HCT116 (cell line): ENCODE measurements at regions not wholly inside any gene's neighbourhood (a gene's known extent, or its start where the extent isn't known, plus 50 kb on each side); places are given as distances from the start of the nearest gene placed in this dataset.

Experiments
- ATAC-seq: fragments of 200-7000 bp; cut with Tn5 transposase; 2 replicates; pipeline ENCODE4 v1.9.1; 2020; ENCODE audit warnings: mild to moderate bottlenecking, moderate library complexity
- BruUV-seq: library from RNA; stranded (reverse); fragments of 400-500 nt; replicated peaks from 2 replicates; lab custom pipeline; 2021; lab: Mats Ljungman, UMichigan
- CTCF ChIA-PET: fragments of 300-600 bp; sonication (Branson Sonifier 250); formaldehyde crosslinking; loops from one replicate; lab custom pipeline; 2021; ENCODE audit warnings: antibody characterized with exemption; lab: Charles Lee
- POLR2A ChIA-PET: fragments of 300-600, 350-600 bp; sonication (Branson Sonifier 250); formaldehyde crosslinking; loops from one replicate; lab custom pipeline; 2021; ENCODE audit warnings: antibody characterized with exemption; lab: Charles Lee
- RAD21 ChIA-PET, 2 experiments: fragments of 300-600 bp; sonication (Branson Sonifier 250); formaldehyde crosslinking; loops; one replicate each; lab custom pipeline; 2023; ENCODE audit warnings: low total read pairs in 2 of 2; ENCODE audit not compliant: uncharacterized antibody in 2 of 2, unreplicated experiment in 2 of 2, low non-redundant PET in 1 of 2; lab: Charles Lee
- DNase-seq: peaks from one replicate; pipeline ENCODE4 v3.0.0-alpha.2; 2010; ENCODE audit warnings: low read depth, low spot score
- H2AFZ ChIP-seq: fragments of 200-600 bp; shearing (Covaris generic), sonication (generic); 2 replicates; pipeline ENCODE4 v1.6.1; 2017; ENCODE audit warnings: low read depth, mixed run types, mixed read lengths, antibody characterized with exemption, low read length; ENCODE audit not compliant: poor library complexity, severe bottlenecking
- H3K27ac ChIP-seq: 2 replicates; pipeline ENCODE4 v1.5.1; 2012; ENCODE audit warnings: low read depth, low read length
- H3K27me3 ChIP-seq: fragments of 200-600 bp; sonication (generic); 2 replicates; pipeline ENCODE4 v1.6.1; 2016; ENCODE audit warnings: mixed run types, low read length, mixed read lengths; ENCODE audit not compliant: insufficient read depth
- H3K36me3 ChIP-seq, 2 experiments: fragments of 200-500 bp in 1 of 2; fragments of 200-600 bp in 1 of 2; sonication (Bioruptor generic) in 1 of 2; sonication (generic) in 1 of 2; 2 replicates each; pipeline versions ENCODE4 v1.5.1 to v1.6.1; 2014 to 2016; ENCODE audit warnings: low read length in 2 of 2, inconsistent platforms in 1 of 2, mixed read lengths in 1 of 2, mixed run types in 1 of 2; ENCODE audit not compliant: insufficient read depth in 2 of 2, control insufficient read depth in 1 of 2
- H3K4me1 ChIP-seq, 2 experiments: fragments of 200-600 bp in 1 of 2; sonication (generic) in 1 of 2; 2 replicates each; pipeline versions ENCODE4 v1.5.1 to v1.6.1; 2012 to 2017; ENCODE audit warnings: low read length in 2 of 2, inconsistent platforms in 1 of 2, mild to moderate bottlenecking in 1 of 2, mixed read lengths in 1 of 2, mixed run types in 1 of 2, moderate library complexity in 1 of 2; ENCODE audit not compliant: insufficient read depth in 2 of 2, control insufficient read depth in 1 of 2
- H3K4me2 ChIP-seq: fragments of 200-600 bp; sonication (generic); 2 replicates; pipeline ENCODE4 v1.6.1; 2017; ENCODE audit warnings: mixed run types, low read length, mixed read lengths
- H3K4me3 ChIP-seq, 2 experiments: fragments of 200-600 bp in 1 of 2; sonication (generic) in 1 of 2; replicated peaks in 1 of 2; 2 replicates each; pipeline ENCODE4 v1.5.1; 2011 to 2016; ENCODE audit warnings: low read length in 2 of 2, control low read depth in 1 of 2, low read depth in 1 of 2, mild to moderate bottlenecking in 1 of 2, mixed read lengths in 1 of 2, mixed run types in 1 of 2
- H3K79me2 ChIP-seq: fragments of 200-600 bp; sonication (generic); 2 replicates; pipeline ENCODE4 v1.6.1; 2017; ENCODE audit warnings: mild to moderate bottlenecking, mixed run types, low read length, moderate library complexity, mixed read lengths; ENCODE audit not compliant: insufficient read depth
- H3K9ac ChIP-seq: fragments of 200-600 bp; sonication (generic); 2 replicates; pipeline ENCODE4 v1.6.1; 2016; ENCODE audit warnings: low read length, mixed read lengths
- H3K9me2 ChIP-seq: fragments of 200-600 bp; sonication (generic), shearing (Covaris generic); 2 replicates; pipeline ENCODE4 v1.6.1; 2017; ENCODE audit warnings: mixed run types, mild to moderate bottlenecking, moderate library complexity; ENCODE audit not compliant: insufficient read depth
- H3K9me3 ChIP-seq, 2 experiments: fragments of 200-500 bp in 1 of 2; fragments of 200-600 bp in 1 of 2; sonication (Bioruptor generic) in 1 of 2; sonication (generic) in 1 of 2; 2 replicates each; pipeline ENCODE4 v1.6.1; 2014 to 2017; ENCODE audit warnings: low read length in 2 of 2, mixed read lengths in 2 of 2, inconsistent platforms in 1 of 2, low read depth in 1 of 2, mild to moderate bottlenecking in 1 of 2, mixed run types in 1 of 2, moderate library complexity in 1 of 2; ENCODE audit not compliant: control insufficient read depth in 1 of 2, insufficient read depth in 1 of 2
- H4K20me1 ChIP-seq: fragments of 200-600 bp; sonication (generic), shearing (Covaris generic); 2 replicates; pipeline ENCODE4 v1.6.1; 2017; ENCODE audit warnings: mixed run types, mild to moderate bottlenecking, moderate library complexity; ENCODE audit not compliant: insufficient read depth
- CBX3 ChIP-seq: IDR thresholded peaks from 2 replicates; pipeline ENCODE4 v1.6.1; 2012; ENCODE audit warnings: low read depth
- CEBPB ChIP-seq: IDR thresholded peaks from 2 replicates; pipeline ENCODE4 v1.6.1; 2012; ENCODE audit warnings: low read depth
- ELF1 ChIP-seq: IDR thresholded peaks from 2 replicates; pipeline ENCODE4 v1.6.1; 2012; ENCODE audit warnings: low read depth, borderline replicate concordance
- EZH2 ChIP-seq: fragments of 200-600 bp; sonication (generic); IDR thresholded peaks from 2 replicates; pipeline ENCODE4 v1.6.1; 2017; ENCODE audit warnings: antibody characterized with exemption, mixed run types
- EZH2phosphoT487 ChIP-seq: fragments of 200-600 bp; IDR thresholded peaks from 2 replicates; pipeline ENCODE4 v1.6.1; 2018; ENCODE audit warnings: antibody characterized with exemption, borderline replicate concordance
- FOSL1 ChIP-seq: IDR thresholded peaks from 2 replicates; pipeline ENCODE4 v1.6.1; 2012; ENCODE audit warnings: low read depth
- POLR2AphosphoS5 ChIP-seq: IDR thresholded peaks from 2 replicates; pipeline ENCODE4 v1.6.1; 2011; ENCODE audit warnings: mild to moderate bottlenecking, low read depth, low read length, moderate library complexity
- RAD21 ChIP-seq: IDR thresholded peaks from 2 replicates; pipeline ENCODE4 v1.6.1; 2012; ENCODE audit warnings: low read depth, mild to moderate bottlenecking
- SRF ChIP-seq: IDR thresholded peaks from 2 replicates; pipeline ENCODE4 v1.6.1; 2012; ENCODE audit warnings: low read depth
- YY1 ChIP-seq: IDR thresholded peaks from 2 replicates; pipeline ENCODE4 v1.6.1; 2011; ENCODE audit warnings: low read length, low read depth, moderate library complexity, mild to moderate bottlenecking; ENCODE audit not compliant: insufficient replicate concordance; ENCODE audit errors: extremely low read depth
- ZFX ChIP-seq: fragments of 450-650 bp; IDR thresholded peaks from 2 replicates; pipeline ENCODE4 v1.6.1; 2017
- ZNF274 ChIP-seq: fragments of 200-500 bp; sonication (Bioruptor generic); IDR thresholded peaks from 2 replicates; pipeline ENCODE4 v1.6.1; 2014; ENCODE audit warnings: mild to moderate bottlenecking, low read depth, low read length, inconsistent platforms
- intact Hi-C: fragments of 100-400 bp; cut with micrococcal nuclease; formaldehyde crosslinking; loops from 2 replicates; pipeline ENCODE4 v1.10.0; 2022
- TF ChIP-seq, protein P1 (sequence below): IDR thresholded peaks from 2 replicates; pipeline ENCODE4 v1.6.1; 2011; ENCODE audit warnings: mild to moderate bottlenecking, low read length, moderate library complexity; ENCODE audit not compliant: insufficient replicate concordance; ENCODE audit errors: extremely low read depth
- TF ChIP-seq, protein P2 (sequence below): IDR thresholded peaks from 2 replicates; pipeline ENCODE4 v1.6.1; 2012
- TF ChIP-seq, protein P3 (sequence below): IDR thresholded peaks from 2 replicates; pipeline ENCODE4 v1.6.1; 2012; ENCODE audit warnings: low read depth
- TF ChIP-seq, protein P4 (sequence below): IDR thresholded peaks from 2 replicates; pipeline ENCODE4 v1.6.1; 2012
- TF ChIP-seq, protein P5 (sequence below), 3 experiments: fragments of 200-600 bp in 1 of 3; sonication (generic) in 1 of 3; IDR thresholded peaks in 2 of 3; conservative IDR thresholded peaks in 1 of 3; 2 replicates each; pipeline ENCODE4 v1.5.1; 2012 to 2017; ENCODE audit warnings: low read depth in 2 of 3, low read length in 2 of 3, antibody characterized with exemption in 1 of 3, borderline replicate concordance in 1 of 3, control low read depth in 1 of 3, mild to moderate bottlenecking in 1 of 3, mixed read lengths in 1 of 3, mixed run types in 1 of 3, moderate library complexity in 1 of 3; ENCODE audit not compliant: insufficient read depth in 1 of 3

DNA sequence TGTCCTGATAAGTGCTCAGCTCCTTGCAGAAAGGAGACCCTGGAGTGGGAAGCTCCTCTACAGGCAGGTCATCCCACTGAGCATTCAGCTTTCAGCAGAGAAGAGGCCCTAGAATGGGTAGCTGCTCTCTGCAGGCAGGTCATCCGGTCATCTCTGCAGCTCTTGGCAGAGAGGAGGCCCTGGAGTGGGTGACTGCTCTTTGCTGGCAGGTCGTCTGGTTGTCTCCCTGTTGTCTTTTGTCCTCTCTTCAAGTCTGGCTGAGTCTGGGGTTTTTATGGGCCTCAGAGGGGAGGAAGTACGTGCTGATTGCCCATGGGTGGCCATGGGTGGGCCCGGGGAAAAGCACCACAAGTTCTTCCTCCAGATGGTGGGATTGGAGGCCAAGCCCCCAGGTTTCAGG, 250.3 kb upstream of the EDNRB start (continued):
- TF ChIP-seq, protein P1, sequence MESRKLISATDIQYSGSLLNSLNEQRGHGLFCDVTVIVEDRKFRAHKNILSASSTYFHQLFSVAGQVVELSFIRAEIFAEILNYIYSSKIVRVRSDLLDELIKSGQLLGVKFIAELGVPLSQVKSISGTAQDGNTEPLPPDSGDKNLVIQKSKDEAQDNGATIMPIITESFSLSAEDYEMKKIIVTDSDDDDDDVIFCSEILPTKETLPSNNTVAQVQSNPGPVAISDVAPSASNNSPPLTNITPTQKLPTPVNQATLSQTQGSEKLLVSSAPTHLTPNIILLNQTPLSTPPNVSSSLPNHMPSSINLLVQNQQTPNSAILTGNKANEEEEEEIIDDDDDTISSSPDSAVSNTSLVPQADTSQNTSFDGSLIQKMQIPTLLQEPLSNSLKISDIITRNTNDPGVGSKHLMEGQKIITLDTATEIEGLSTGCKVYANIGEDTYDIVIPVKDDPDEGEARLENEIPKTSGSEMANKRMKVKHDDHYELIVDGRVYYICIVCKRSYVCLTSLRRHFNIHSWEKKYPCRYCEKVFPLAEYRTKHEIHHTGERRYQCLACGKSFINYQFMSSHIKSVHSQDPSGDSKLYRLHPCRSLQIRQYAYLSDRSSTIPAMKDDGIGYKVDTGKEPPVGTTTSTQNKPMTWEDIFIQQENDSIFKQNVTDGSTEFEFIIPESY = no peak
- TF ChIP-seq RAD21 = no peak
- TF ChIP-seq EZH2phosphoT487 = no peak
- TF ChIP-seq, protein P2, sequence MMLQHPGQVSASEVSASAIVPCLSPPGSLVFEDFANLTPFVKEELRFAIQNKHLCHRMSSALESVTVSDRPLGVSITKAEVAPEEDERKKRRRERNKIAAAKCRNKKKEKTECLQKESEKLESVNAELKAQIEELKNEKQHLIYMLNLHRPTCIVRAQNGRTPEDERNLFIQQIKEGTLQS = no peak
- TF ChIP-seq ELF1 = no peak
- TF ChIP-seq CEBPB = no peak

DNA sequence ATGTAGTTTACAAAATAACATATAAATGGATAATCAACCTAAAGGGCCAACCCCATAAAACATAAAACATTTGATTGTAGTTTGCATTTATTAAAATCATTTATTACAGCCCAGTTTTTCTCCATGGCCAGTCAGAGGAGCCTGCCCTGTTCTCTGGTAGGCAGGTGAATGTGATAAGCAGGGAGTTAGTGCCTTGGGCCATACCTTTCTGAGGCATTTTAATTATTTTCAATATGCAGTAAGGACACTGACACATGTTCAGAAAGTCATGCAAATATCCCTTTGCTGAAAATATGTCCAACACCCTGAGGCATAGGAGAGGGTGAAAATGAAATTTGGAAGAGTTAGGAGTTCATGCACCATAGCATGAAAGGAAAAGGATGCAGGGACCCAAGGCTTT, 242.6 kb upstream of the EDNRB start:
- no peaks in the 10 kb centered on the region for H3K4me1 ChIP-seq
- RAD21 ChIA-PET = no interaction called here
- no peaks in the 10 kb centered on the region for H3K9me2 ChIP-seq
- no peaks in the 10 kb centered on the region for H3K36me3 ChIP-seq
- H3K79me2 ChIP-seq = no peaks in the 10 kb centered on the region
- H3K27ac ChIP-seq = no peak overlapping the region
- no peaks in the 10 kb centered on the region for H3K27me3 ChIP-seq
- H3K4me2 ChIP-seq = no peak overlapping the region
- CTCF ChIA-PET = no interaction called here
- H3K9ac ChIP-seq = no peak overlapping the region
- H3K4me3 ChIP-seq = no peak overlapping the region
- intact Hi-C loops = no loop called here
- BruUV-seq = no TSS peak
- no peak overlapping the region for H2AFZ ChIP-seq
- H3K9me3 ChIP-seq = no peaks in the 10 kb centered on the region; a peak in 1 of 4 replicates
- no peaks in the 10 kb centered on the region for H4K20me1 ChIP-seq
- POLR2A ChIA-PET = no interaction called here
- no peak for DNase-seq
- no peak for ATAC-seq
- TF ChIP-seq SRF = no peak
- TF ChIP-seq EZH2phosphoT487 = no peak
- TF ChIP-seq, protein P3, sequence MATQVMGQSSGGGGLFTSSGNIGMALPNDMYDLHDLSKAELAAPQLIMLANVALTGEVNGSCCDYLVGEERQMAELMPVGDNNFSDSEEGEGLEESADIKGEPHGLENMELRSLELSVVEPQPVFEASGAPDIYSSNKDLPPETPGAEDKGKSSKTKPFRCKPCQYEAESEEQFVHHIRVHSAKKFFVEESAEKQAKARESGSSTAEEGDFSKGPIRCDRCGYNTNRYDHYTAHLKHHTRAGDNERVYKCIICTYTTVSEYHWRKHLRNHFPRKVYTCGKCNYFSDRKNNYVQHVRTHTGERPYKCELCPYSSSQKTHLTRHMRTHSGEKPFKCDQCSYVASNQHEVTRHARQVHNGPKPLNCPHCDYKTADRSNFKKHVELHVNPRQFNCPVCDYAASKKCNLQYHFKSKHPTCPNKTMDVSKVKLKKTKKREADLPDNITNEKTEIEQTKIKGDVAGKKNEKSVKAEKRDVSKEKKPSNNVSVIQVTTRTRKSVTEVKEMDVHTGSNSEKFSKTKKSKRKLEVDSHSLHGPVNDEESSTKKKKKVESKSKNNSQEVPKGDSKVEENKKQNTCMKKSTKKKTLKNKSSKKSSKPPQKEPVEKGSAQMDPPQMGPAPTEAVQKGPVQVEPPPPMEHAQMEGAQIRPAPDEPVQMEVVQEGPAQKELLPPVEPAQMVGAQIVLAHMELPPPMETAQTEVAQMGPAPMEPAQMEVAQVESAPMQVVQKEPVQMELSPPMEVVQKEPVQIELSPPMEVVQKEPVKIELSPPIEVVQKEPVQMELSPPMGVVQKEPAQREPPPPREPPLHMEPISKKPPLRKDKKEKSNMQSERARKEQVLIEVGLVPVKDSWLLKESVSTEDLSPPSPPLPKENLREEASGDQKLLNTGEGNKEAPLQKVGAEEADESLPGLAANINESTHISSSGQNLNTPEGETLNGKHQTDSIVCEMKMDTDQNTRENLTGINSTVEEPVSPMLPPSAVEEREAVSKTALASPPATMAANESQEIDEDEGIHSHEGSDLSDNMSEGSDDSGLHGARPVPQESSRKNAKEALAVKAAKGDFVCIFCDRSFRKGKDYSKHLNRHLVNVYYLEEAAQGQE = no peak
- TF ChIP-seq, protein P4, sequence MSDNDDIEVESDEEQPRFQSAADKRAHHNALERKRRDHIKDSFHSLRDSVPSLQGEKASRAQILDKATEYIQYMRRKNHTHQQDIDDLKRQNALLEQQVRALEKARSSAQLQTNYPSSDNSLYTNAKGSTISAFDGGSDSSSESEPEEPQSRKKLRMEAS = no peak
- no peak for TF ChIP-seq YY1
- TF ChIP-seq POLR2AphosphoS5 = no peak
- no peak for TF ChIP-seq ZFX
- TF ChIP-seq, protein P5, sequence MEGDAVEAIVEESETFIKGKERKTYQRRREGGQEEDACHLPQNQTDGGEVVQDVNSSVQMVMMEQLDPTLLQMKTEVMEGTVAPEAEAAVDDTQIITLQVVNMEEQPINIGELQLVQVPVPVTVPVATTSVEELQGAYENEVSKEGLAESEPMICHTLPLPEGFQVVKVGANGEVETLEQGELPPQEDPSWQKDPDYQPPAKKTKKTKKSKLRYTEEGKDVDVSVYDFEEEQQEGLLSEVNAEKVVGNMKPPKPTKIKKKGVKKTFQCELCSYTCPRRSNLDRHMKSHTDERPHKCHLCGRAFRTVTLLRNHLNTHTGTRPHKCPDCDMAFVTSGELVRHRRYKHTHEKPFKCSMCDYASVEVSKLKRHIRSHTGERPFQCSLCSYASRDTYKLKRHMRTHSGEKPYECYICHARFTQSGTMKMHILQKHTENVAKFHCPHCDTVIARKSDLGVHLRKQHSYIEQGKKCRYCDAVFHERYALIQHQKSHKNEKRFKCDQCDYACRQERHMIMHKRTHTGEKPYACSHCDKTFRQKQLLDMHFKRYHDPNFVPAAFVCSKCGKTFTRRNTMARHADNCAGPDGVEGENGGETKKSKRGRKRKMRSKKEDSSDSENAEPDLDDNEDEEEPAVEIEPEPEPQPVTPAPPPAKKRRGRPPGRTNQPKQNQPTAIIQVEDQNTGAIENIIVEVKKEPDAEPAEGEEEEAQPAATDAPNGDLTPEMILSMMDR (IDR thresholded peaks at IDR 0.05 in 2 of 3, conservative IDR thresholded peaks at IDR 0.05 in 1 of 3; ENCODE audit: borderline replicate concordance in 1 of 3, insufficient read depth in 1 of 3, low read depth in 2 of 3, low read length in 2 of 3) = no peak
- no peak for TF ChIP-seq ZNF274
- TF ChIP-seq CBX3 = no peak
- no peak for TF ChIP-seq FOSL1
- TF ChIP-seq, protein P2 = no peak
- no peak for TF ChIP-seq EZH2
- no peak for TF ChIP-seq RAD21
- TF ChIP-seq CEBPB = no peak
